ENCODE measurements at regions not wholly inside any gene's neighbourhood (a gene's known extent, or its start where the extent isn't known, plus 50 kb on each side); places are given as distances from the start of the nearest gene placed in this dataset.

GRCh38 chr1:217066794-217067193 lies 343.6 kb upstream of the ESRRG start:
- TF ChIP-seq CTCF (IDR thresholded peaks at IDR 0.05) (no peak), POLR2A (IDR thresholded peaks at IDR 0.05) (no peak)
- Histone ChIP-seq H3K27ac (no peak overlapping the region), H3K4me1 (replicated peaks in 1 of 2) (no peaks in the 10 kb centered on the region), H3K9me3 (replicated peaks in 1 of 3) (no peaks in the 10 kb centered on the region), H3K4me3 (no peak overlapping the region), H3K27me3 (no peaks in the 10 kb centered on the region), H3K36me3 (replicated peaks in 1 of 2) (no peaks in the 10 kb centered on the region)
- DNase-seq: no peak
- WGBS, 4 donors: 80 to 89% (median 86%) methylated on average over 3 of the region's 3 CpGs
- intact Hi-C loops (cut with DNase I): no loop called here

- no peaks in the 10 kb centered on the region for H3K27me3 ChIP-seq
- no peak for TF ChIP-seq POLR2A (IDR thresholded peaks at IDR 0.05)
- no peak for TF ChIP-seq CTCF (IDR thresholded peaks at IDR 0.05)
- no peaks in the 10 kb centered on the region for H3K9me3 ChIP-seq (replicated peaks in 1 of 3)
- no peak overlapping the region for H3K27ac ChIP-seq
- no peaks in the 10 kb centered on the region for H3K36me3 ChIP-seq (replicated peaks in 1 of 2)
- WGBS, 4 donors: 62 to 82% (median 66%) methylated on average over 6 of the region's 6 CpGs
- H3K4me1 ChIP-seq (replicated peaks in 1 of 2): no peaks in the 10 kb centered on the region
- no peak overlapping the region for H3K4me3 ChIP-seq
- intact Hi-C loops (cut with DNase I): no loop called here
- DNase-seq: no peak
Observed at GRCh38 chr1:217063172-217063908, 340.1 kb upstream of the ESRRG start.

- H3K9me3 ChIP-seq (replicated peaks in 1 of 3): no peaks in the 10 kb centered on the region
- no peak for DNase-seq
- TF ChIP-seq POLR2A (IDR thresholded peaks at IDR 0.05) (no peak), CTCF (IDR thresholded peaks at IDR 0.05) (no peak)
- no peak overlapping the region for H3K27ac ChIP-seq
- intact Hi-C loops (cut with DNase I): no loop called here
- no peaks in the 10 kb centered on the region for H3K27me3 ChIP-seq
- WGBS, 4 donors: 82 to 93% (median 85%) methylated on average over 3 of the region's 3 CpGs
- H3K4me3 ChIP-seq: no peak overlapping the region
- no peaks in the 10 kb centered on the region for H3K36me3 ChIP-seq (replicated peaks in 1 of 2)
- no peaks in the 10 kb centered on the region for H3K4me1 ChIP-seq (replicated peaks in 1 of 2)
Observed at GRCh38 chr1:217062586-217062985, 339.4 kb upstream of the ESRRG start.

GRCh38 chr1:217059401-217059800 lies 336.2 kb upstream of the ESRRG start:
- Histone ChIP-seq H3K9me3 (replicated peaks in 1 of 3) (no peaks in the 10 kb centered on the region), H3K27me3 (no peaks in the 10 kb centered on the region), H3K4me1 (replicated peaks in 1 of 2) (no peaks in the 10 kb centered on the region), H3K36me3 (replicated peaks in 1 of 2) (no peaks in the 10 kb centered on the region), H3K27ac (no peak overlapping the region), H3K4me3 (no peak overlapping the region)
- no peak for TF ChIP-seq CTCF (IDR thresholded peaks at IDR 0.05)
- no peak for TF ChIP-seq POLR2A (IDR thresholded peaks at IDR 0.05)
- DNase-seq: no peak
- intact Hi-C loops (cut with DNase I): no loop called here
- WGBS, 4 donors: 75 to 91% (median 85%) methylated on average over 1 of the region's 1 CpG

Measured in adrenal gland (tissue), 9 donors.